Muscle layer of duodenum (tissue), 2 donors: ENCODE measurements at regions not wholly inside any gene's neighbourhood (a gene's known extent, or its start where the extent isn't known, plus 50 kb on each side); places are given as distances from the start of the nearest gene placed in this dataset.

ENCODE experiments used
- H3K27ac ChIP-seq: one replicate; pipeline ENCODE4 v1.7.0; 2013; ENCODE audit warnings: mild to moderate bottlenecking, low read length
- H3K27me3 ChIP-seq: one replicate; pipeline ENCODE4 v1.7.0; 2013; ENCODE audit warnings: low read depth, mild to moderate bottlenecking, control low read depth, low read length
- H3K36me3 ChIP-seq, 2 donors: one replicate each; pipeline ENCODE4 v1.7.0; 2013; ENCODE audit warnings: low read length in 2 of 2, control low read depth in 1 of 2, mild to moderate bottlenecking in 1 of 2; ENCODE audit not compliant: insufficient read depth in 2 of 2, control insufficient read depth in 1 of 2
- H3K4me1 ChIP-seq, 2 donors: one replicate each; pipeline ENCODE4 v1.7.0; 2013; ENCODE audit warnings: low read length in 2 of 2, mild to moderate bottlenecking in 2 of 2, control low read depth in 1 of 2, moderate library complexity in 1 of 2; ENCODE audit not compliant: insufficient read depth in 2 of 2, control insufficient read depth in 1 of 2
- H3K4me3 ChIP-seq, 2 donors: one replicate each; pipeline ENCODE4 v1.7.0; 2013; ENCODE audit warnings: low read length in 2 of 2, low read depth in 1 of 2, mild to moderate bottlenecking in 1 of 2
- H3K9me3 ChIP-seq, 2 donors: one replicate each; pipeline ENCODE4 v1.7.0; 2013; ENCODE audit warnings: low read length in 2 of 2, control low read depth in 1 of 2, mild to moderate bottlenecking in 1 of 2; ENCODE audit not compliant: control insufficient read depth in 1 of 2
- donor health status: healthy.

- Histone ChIP-seq H3K27me3 (no peaks in the 10 kb centered on the region), H3K9me3 (no peaks in the 10 kb centered on the region), H3K36me3 (no peaks in the 10 kb centered on the region), H3K4me3 (no peak overlapping the region), H3K27ac (no peak overlapping the region), H3K4me1 (no peaks in the 10 kb centered on the region)
Observed at GRCh38 chr5:174177976-174178605, 132.6 kb downstream of the NSG2 start.

- no peaks in the 10 kb centered on the region for H3K36me3 ChIP-seq
- H3K4me3 ChIP-seq, result no peak overlapping the region
- H3K27me3 ChIP-seq, result no peaks in the 10 kb centered on the region
- no peaks in the 10 kb centered on the region for H3K9me3 ChIP-seq
- no peaks in the 10 kb centered on the region for H3K4me1 ChIP-seq
- H3K27ac ChIP-seq, result no peak overlapping the region
Observed at GRCh38 chr5:174180639-174181038, 135.1 kb downstream of the NSG2 start.

- no peaks in the 10 kb centered on the region for H3K27me3 ChIP-seq
- H3K4me1 ChIP-seq, result no peaks in the 10 kb centered on the region
- no peaks in the 10 kb centered on the region for H3K9me3 ChIP-seq
- H3K36me3 ChIP-seq, result no peaks in the 10 kb centered on the region
- no peak overlapping the region for H3K4me3 ChIP-seq
- no peak overlapping the region for H3K27ac ChIP-seq
Observed at GRCh38 chr5:174182111-174182510, 136.6 kb downstream of the NSG2 start.

- no peaks in the 10 kb centered on the region for H3K27me3 ChIP-seq
- H3K4me1 ChIP-seq, result no peaks in the 10 kb centered on the region
- H3K36me3 ChIP-seq, result no peaks in the 10 kb centered on the region
- no peak overlapping the region for H3K4me3 ChIP-seq
- no peaks in the 10 kb centered on the region for H3K9me3 ChIP-seq
- no peak overlapping the region for H3K27ac ChIP-seq
Observed at GRCh38 chr5:174183701-174184100, 138.2 kb downstream of the NSG2 start.

GRCh38 chr5:174185506-174185905, 140.0 kb downstream of the NSG2 start:
- Histone ChIP-seq H3K27ac (no peak overlapping the region), H3K4me3 (no peak overlapping the region), H3K4me1 (no peaks in the 10 kb centered on the region), H3K27me3 (no peaks in the 10 kb centered on the region), H3K9me3 (no peaks in the 10 kb centered on the region), H3K36me3 (no peaks in the 10 kb centered on the region)

- Histone ChIP-seq H3K36me3 (no peaks in the 10 kb centered on the region), H3K4me1 (no peaks in the 10 kb centered on the region), H3K27me3 (no peaks in the 10 kb centered on the region), H3K27ac (no peak overlapping the region), H3K4me3 (no peak overlapping the region), H3K9me3 (no peaks in the 10 kb centered on the region)
Observed at GRCh38 chr5:174186096-174186695, 140.7 kb downstream of the NSG2 start.

GRCh38 chr5:174187001-174187400, 141.5 kb downstream of the NSG2 start:
- Histone ChIP-seq H3K9me3 (no peaks in the 10 kb centered on the region), H3K27me3 (no peaks in the 10 kb centered on the region), H3K27ac (no peak overlapping the region), H3K4me3 (no peak overlapping the region), H3K4me1 (no peaks in the 10 kb centered on the region), H3K36me3 (no peaks in the 10 kb centered on the region)

GRCh38 chr5:174187481-174187880, 142.0 kb downstream of the NSG2 start:
- Histone ChIP-seq H3K4me1 (no peaks in the 10 kb centered on the region), H3K4me3 (no peak overlapping the region), H3K27me3 (no peaks in the 10 kb centered on the region), H3K27ac (no peak overlapping the region), H3K36me3 (no peaks in the 10 kb centered on the region), H3K9me3 (no peaks in the 10 kb centered on the region)

GRCh38 chr5:174188295-174188694, 142.8 kb downstream of the NSG2 start:
- no peaks in the 10 kb centered on the region for H3K9me3 ChIP-seq
- no peaks in the 10 kb centered on the region for H3K27me3 ChIP-seq

GRCh38 chr5:174189654-174190541, 144.4 kb downstream of the NSG2 start:
- no peaks in the 10 kb centered on the region for H3K36me3 ChIP-seq
- H3K27me3 ChIP-seq, result no peaks in the 10 kb centered on the region
- no peaks in the 10 kb centered on the region for H3K4me1 ChIP-seq
- H3K27ac ChIP-seq, result no peak overlapping the region
- H3K4me3 ChIP-seq, result no peak overlapping the region
- no peaks in the 10 kb centered on the region for H3K9me3 ChIP-seq

More at GRCh38 chr5:174188295-174188694, 142.8 kb downstream of the NSG2 start:
- Histone ChIP-seq H3K36me3 (no peaks in the 10 kb centered on the region), H3K4me1 (no peaks in the 10 kb centered on the region), H3K4me3 (no peak overlapping the region), H3K27ac (no peak overlapping the region)

- no peaks in the 10 kb centered on the region for H3K36me3 ChIP-seq
- no peak overlapping the region for H3K4me3 ChIP-seq
- no peaks in the 10 kb centered on the region for H3K9me3 ChIP-seq
- H3K4me1 ChIP-seq, result no peaks in the 10 kb centered on the region
- H3K27me3 ChIP-seq, result no peaks in the 10 kb centered on the region
- H3K27ac ChIP-seq, result no peak overlapping the region
Observed at GRCh38 chr5:174191076-174191475, 145.6 kb downstream of the NSG2 start.
